T-helper 17 cell (primary cell): ENCODE measurements at regions not wholly inside any gene's neighbourhood (a gene's known extent, or its start where the extent isn't known, plus 50 kb on each side); places are given as distances from the start of the nearest gene placed in this dataset.

ENCODE experiments used
- ATAC-seq: fragments of 150-1000 bp; cut with Tn5 transposase; 2 replicates; pipeline ENCODE4 v1.10.0; 2021; ENCODE audit warnings: mild to moderate bottlenecking, moderate library complexity
- DNase-seq, 3 donors: peaks; one replicate each; pipeline versions ENCODE4 v3.0.0 to v3.0.0-alpha.2; 2020 to 2021
- H3K9me3 ChIP-seq: one replicate; pipeline ENCODE4 v1.7.0; 2013; ENCODE audit warnings: low read length, mild to moderate bottlenecking; ENCODE audit not compliant: control insufficient read depth, poor library complexity, severe bottlenecking
- H3K27ac Mint-ChIP-seq: one replicate; pipeline ENCODE4 v1.8.0; 2022; ENCODE audit warnings: mild to moderate bottlenecking, moderate library complexity, mixed read lengths
- H3K27me3 Mint-ChIP-seq: one replicate; pipeline ENCODE4 v1.8.0; 2022; ENCODE audit warnings: mixed read lengths
- H3K36me3 Mint-ChIP-seq: one replicate; pipeline ENCODE4 v1.8.0; 2022; ENCODE audit warnings: low read depth, mixed read lengths
- H3K4me1 Mint-ChIP-seq: one replicate; pipeline ENCODE4 v1.8.0; 2022; ENCODE audit warnings: mild to moderate bottlenecking, mixed read lengths
- H3K4me3 Mint-ChIP-seq: one replicate; pipeline ENCODE4 v1.8.0; 2022; ENCODE audit warnings: mild to moderate bottlenecking, moderate library complexity, mixed read lengths

GRCh38 chr3:72306800-72307341, 521.9 kb upstream of the PROK2 start:
- ATAC-seq, result no peak
- Mint-ChIP-seq H3K36me3 (peaks cover 4% of the 10 kb centered on the region), H3K27ac (no peak overlapping the region), H3K4me3 (no peak overlapping the region), H3K27me3 (peaks cover 31% of the 10 kb centered on the region), H3K4me1 (peaks cover 14% of the 10 kb centered on the region)
- DNase-seq, result no peak
- H3K9me3 ChIP-seq, result no peaks in the 10 kb centered on the region

GRCh38 chr3:72303926-72304325, 519.0 kb upstream of the PROK2 start:
- Mint-ChIP-seq H3K36me3 (peaks cover 4% of the 10 kb centered on the region), H3K27me3 (peaks cover 31% of the 10 kb centered on the region), H3K4me3 (no peak overlapping the region), H3K27ac (no peak overlapping the region), H3K4me1 (peaks cover 3% of the 10 kb centered on the region)
- no peaks in the 10 kb centered on the region for H3K9me3 ChIP-seq
- DNase-seq, result no peak
- no peak for ATAC-seq

GRCh38 chr3:72301779-72302178, 516.8 kb upstream of the PROK2 start:
- DNase-seq (no peak), ATAC-seq (no peak)
- peaks cover 27% of the 10 kb centered on the region for H3K27me3 Mint-ChIP-seq
- no peaks in the 10 kb centered on the region for H3K4me1 Mint-ChIP-seq
- H3K27ac Mint-ChIP-seq, result no peak overlapping the region
- no peak overlapping the region for H3K4me3 Mint-ChIP-seq
- H3K36me3 Mint-ChIP-seq, result peaks cover 4% of the 10 kb centered on the region
- H3K9me3 ChIP-seq, result no peaks in the 10 kb centered on the region

GRCh38 chr3:72300621-72301020, 515.7 kb upstream of the PROK2 start:
- ATAC-seq (no peak), DNase-seq (no peak)
- no peak overlapping the region for H3K4me3 Mint-ChIP-seq
- peaks cover 24% of the 10 kb centered on the region for H3K27me3 Mint-ChIP-seq
- no peak overlapping the region for H3K27ac Mint-ChIP-seq
- H3K4me1 Mint-ChIP-seq, result no peaks in the 10 kb centered on the region
- no peaks in the 10 kb centered on the region for H3K9me3 ChIP-seq
- peaks cover 4% of the 10 kb centered on the region for H3K36me3 Mint-ChIP-seq

GRCh38 chr3:72299823-72300222, 514.9 kb upstream of the PROK2 start:
- H3K27ac Mint-ChIP-seq, result no peak overlapping the region

DNA sequence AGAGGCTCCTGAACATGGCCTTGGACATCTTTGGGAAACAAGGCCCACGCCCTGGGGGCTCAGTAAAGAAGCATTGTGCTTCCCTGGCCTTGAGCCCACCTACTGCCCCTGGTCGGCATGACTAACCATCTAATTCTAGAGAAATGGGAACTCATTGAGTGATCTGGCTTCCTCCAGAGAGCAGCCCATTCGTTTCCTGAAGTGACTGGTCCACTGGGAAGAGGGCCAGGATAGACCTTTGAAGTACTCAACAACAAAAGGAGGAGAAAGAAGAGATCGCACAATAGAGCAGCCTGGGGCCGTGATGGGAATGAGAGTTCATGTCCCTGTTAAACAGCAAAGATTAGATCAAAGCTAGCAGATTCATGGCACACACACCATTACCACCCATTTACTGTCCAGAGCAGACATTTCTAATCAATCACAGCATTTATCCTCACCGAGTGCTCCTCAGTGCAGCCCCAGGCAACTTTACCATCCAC, 514.4 kb upstream of the PROK2 start:
- no peak for ATAC-seq
- Mint-ChIP-seq H3K4me1 (no peaks in the 10 kb centered on the region), H3K27me3 (peaks cover 14% of the 10 kb centered on the region), H3K36me3 (peaks cover 2% of the 10 kb centered on the region), H3K4me3 (no peak overlapping the region), H3K27ac (no peak overlapping the region)
- no peak for DNase-seq
- H3K9me3 ChIP-seq, result no peaks in the 10 kb centered on the region

More at GRCh38 chr3:72299823-72300222, 514.9 kb upstream of the PROK2 start:
- peaks cover 19% of the 10 kb centered on the region for H3K27me3 Mint-ChIP-seq
- H3K36me3 Mint-ChIP-seq, result peaks cover 4% of the 10 kb centered on the region
- ATAC-seq (no peak), DNase-seq (no peak)
- H3K4me3 Mint-ChIP-seq, result no peak overlapping the region
- no peaks in the 10 kb centered on the region for H3K9me3 ChIP-seq
- no peaks in the 10 kb centered on the region for H3K4me1 Mint-ChIP-seq

GRCh38 chr3:72298201-72299152, 513.5 kb upstream of the PROK2 start:
- H3K27ac Mint-ChIP-seq, result no peak overlapping the region
- H3K36me3 Mint-ChIP-seq, result peaks cover 2% of the 10 kb centered on the region
- H3K9me3 ChIP-seq, result no peaks in the 10 kb centered on the region
- H3K4me1 Mint-ChIP-seq, result no peaks in the 10 kb centered on the region
- DNase-seq (no peak), ATAC-seq (no peak)
- peaks cover 6% of the 10 kb centered on the region for H3K27me3 Mint-ChIP-seq
- no peak overlapping the region for H3K4me3 Mint-ChIP-seq

DNA sequence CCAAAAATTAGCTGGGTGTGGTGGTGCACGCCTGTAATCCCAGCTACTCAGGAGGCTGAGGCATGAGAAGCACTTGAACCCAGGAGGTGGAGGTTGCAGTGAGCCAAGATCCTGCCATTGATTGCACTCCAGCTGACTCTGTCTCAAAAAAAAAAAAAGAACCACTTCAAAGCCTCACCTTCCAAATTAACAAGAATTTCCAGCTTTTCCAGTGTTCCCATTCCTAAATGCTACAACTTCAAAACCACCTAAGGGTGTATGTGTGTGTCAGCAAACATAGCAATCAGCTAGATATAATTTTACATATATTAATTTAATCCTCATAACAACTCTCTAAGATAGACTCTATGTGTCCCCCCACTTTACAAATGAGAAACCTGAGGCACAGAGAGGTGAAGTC, 512.5 kb upstream of the PROK2 start:
- H3K4me3 Mint-ChIP-seq, result no peak overlapping the region
- ATAC-seq (no peak), DNase-seq (no peak)
- no peaks in the 10 kb centered on the region for H3K4me1 Mint-ChIP-seq
- no peak overlapping the region for H3K27ac Mint-ChIP-seq
- no peaks in the 10 kb centered on the region for H3K9me3 ChIP-seq
- peaks cover 5% of the 10 kb centered on the region for H3K27me3 Mint-ChIP-seq
- H3K36me3 Mint-ChIP-seq, result peaks cover 2% of the 10 kb centered on the region

- DNase-seq, result no peak
- Mint-ChIP-seq H3K27ac (no peak overlapping the region), H3K36me3 (peaks cover 2% of the 10 kb centered on the region), H3K4me1 (no peaks in the 10 kb centered on the region), H3K27me3 (peaks cover 11% of the 10 kb centered on the region), H3K4me3 (no peak overlapping the region)
- no peak for ATAC-seq
- no peaks in the 10 kb centered on the region for H3K9me3 ChIP-seq
Measured at GRCh38 chr3:72296477-72297111, 511.6 kb upstream of the PROK2 start.

- H3K4me1 Mint-ChIP-seq, result peaks cover under 1% of the 10 kb centered on the region
- H3K4me3 Mint-ChIP-seq, result no peak overlapping the region
- H3K9me3 ChIP-seq, result no peaks in the 10 kb centered on the region
- no peak for ATAC-seq
- H3K27me3 Mint-ChIP-seq, result peaks cover 14% of the 10 kb centered on the region
- no peak overlapping the region for H3K27ac Mint-ChIP-seq
- peaks cover 2% of the 10 kb centered on the region for H3K36me3 Mint-ChIP-seq
- no peak for DNase-seq
Measured at GRCh38 chr3:72295962-72296450, 511.1 kb upstream of the PROK2 start.

GRCh38 chr3:72295276-72295961, 510.5 kb upstream of the PROK2 start:
- peaks cover 20% of the 10 kb centered on the region for H3K27me3 Mint-ChIP-seq
- H3K4me3 Mint-ChIP-seq, result no peak overlapping the region
- no peak overlapping the region for H3K27ac Mint-ChIP-seq
- H3K36me3 Mint-ChIP-seq, result peaks cover 7% of the 10 kb centered on the region
- DNase-seq (no peak), ATAC-seq (no peak)
- no peaks in the 10 kb centered on the region for H3K9me3 ChIP-seq
- H3K4me1 Mint-ChIP-seq, result peaks cover 3% of the 10 kb centered on the region

DNA sequence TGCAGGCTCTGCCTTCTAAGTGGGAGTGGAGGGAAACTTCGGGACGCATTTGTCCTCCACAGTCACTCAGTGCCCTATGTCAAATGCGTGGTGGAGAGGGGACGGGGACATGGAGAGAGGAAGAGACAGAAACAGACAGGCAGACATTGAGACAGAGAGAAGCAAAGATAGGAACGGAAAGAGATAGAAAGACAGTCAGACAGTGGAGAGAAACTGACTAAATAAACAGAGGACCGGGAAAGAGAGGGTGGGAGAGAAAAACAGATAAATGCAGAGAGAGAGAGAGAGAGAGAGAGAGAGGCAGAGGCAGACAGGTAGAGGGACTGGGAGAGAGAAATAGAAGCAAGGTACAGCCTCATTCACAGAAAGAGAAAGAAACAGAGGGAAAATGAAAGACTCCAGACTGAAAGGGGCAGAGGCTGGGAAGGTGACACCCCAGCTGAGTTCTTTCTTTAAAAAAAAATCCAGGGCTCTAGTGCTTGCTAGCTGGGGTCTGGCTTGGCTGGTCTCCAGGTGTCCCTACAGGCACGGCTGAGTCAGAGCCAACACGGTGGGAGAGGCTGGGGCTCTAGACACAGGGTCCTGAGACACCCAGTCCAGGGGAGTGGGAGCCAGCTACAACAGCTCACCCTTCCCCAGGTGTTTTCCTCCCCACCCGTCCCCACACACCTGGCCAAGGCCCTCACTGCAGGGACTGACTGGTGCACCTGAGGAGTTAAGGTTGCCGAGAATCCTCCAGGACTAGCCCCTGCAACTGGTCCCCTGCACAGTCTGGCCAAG, 506.1 kb upstream of the PROK2 start:
- no peak for DNase-seq
- no peak overlapping the region for H3K4me3 Mint-ChIP-seq
- peaks cover 13% of the 10 kb centered on the region for H3K4me1 Mint-ChIP-seq
- no peak for ATAC-seq
- no peak overlapping the region for H3K27ac Mint-ChIP-seq
- H3K27me3 Mint-ChIP-seq, result peaks cover 51% of the 10 kb centered on the region
- H3K9me3 ChIP-seq, result no peaks in the 10 kb centered on the region
- peaks cover 6% of the 10 kb centered on the region for H3K36me3 Mint-ChIP-seq
